ENCODE measurements at regions not wholly inside any gene's neighbourhood (a gene's known extent, or its start where the extent isn't known, plus 50 kb on each side); places are given as distances from the start of the nearest gene placed in this dataset.

DNA sequence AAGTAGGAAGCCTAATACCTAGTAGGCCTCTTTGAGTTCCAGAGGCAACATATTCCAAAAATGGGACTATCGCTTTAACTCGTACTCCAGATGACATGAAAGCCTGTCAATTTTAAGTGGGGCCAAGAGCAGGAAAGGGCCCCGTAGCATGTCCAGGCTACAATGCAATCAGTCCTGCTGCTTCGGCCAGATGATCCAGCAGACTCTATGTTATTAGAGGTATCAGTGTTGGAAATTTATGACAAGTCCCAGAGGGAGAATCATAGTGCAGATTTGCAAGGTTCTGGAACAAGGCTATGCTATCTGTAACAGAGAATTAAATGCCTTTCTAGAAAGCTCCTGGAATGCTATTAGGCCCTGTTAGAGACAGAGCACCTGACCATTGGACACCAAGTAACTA lies 56.7 kb upstream of the SRP9 start:
- TF ChIP-seq CTCF (conservative IDR thresholded peaks at IDR 0.05; ENCODE audit: low read length) (no peak), EZH2phosphoT487 (IDR thresholded peaks at IDR 0.05; ENCODE audit: borderline replicate concordance, low read depth, low read length) (no peak)
- no peak overlapping the region for H3K4me2 ChIP-seq (ENCODE audit: low read length)
- intact Hi-C loops (cut with micrococcal nuclease; ENCODE audit: unreplicated experiment), result no loop called here
- BruUV-seq (replicated peaks), result no TSS peak
- POLR2A ChIA-PET, result interaction anchor here (0.9 kb wide), 1 partner anchor 9 kb away, joined by 6 read pairs; no protein-coding TSS in a partner anchor
- H4K20me1 ChIP-seq (ENCODE audit: insufficient read depth, low read length), result no peaks in the 10 kb centered on the region
- no peaks in the 10 kb centered on the region for H3K9me3 ChIP-seq (ENCODE audit: low read length)
- no peak overlapping the region for H3K4me3 ChIP-seq (ENCODE audit: low read depth, low read length, poor library complexity, severe bottlenecking)
- CTCF ChIA-PET (ENCODE audit: unreplicated experiment), result no interaction called here
- H2AFZ ChIP-seq (ENCODE audit: low read length), result no peak overlapping the region
- no peaks in the 10 kb centered on the region for H3K79me2 ChIP-seq (ENCODE audit: insufficient read depth, low read depth, low read length)
- no peaks in the 10 kb centered on the region for H3K9me2 ChIP-seq (ENCODE audit: insufficient read depth, low read length)
- no peak overlapping the region for H3K27ac ChIP-seq (ENCODE audit: low read depth, low read length, poor library complexity, severe bottlenecking)
- DNase-seq (ENCODE audit: low spot score), result no peak
- no peaks in the 10 kb centered on the region for H3K36me3 ChIP-seq (ENCODE audit: insufficient read depth, low read length)
- H3K4me1 ChIP-seq (ENCODE audit: insufficient read depth, low read length, poor library complexity, severe bottlenecking), result no peaks in the 10 kb centered on the region

GRCh38 chr1:225724251-225724650 lies 53.4 kb upstream of the SRP9 start:
- Histone ChIP-seq H3K4me1 (ENCODE audit: insufficient read depth, low read length, poor library complexity, severe bottlenecking) (no peaks in the 10 kb centered on the region), H3K4me2 (ENCODE audit: low read length) (no peak overlapping the region), H3K4me3 (ENCODE audit: low read depth, low read length, poor library complexity, severe bottlenecking) (no peak overlapping the region), H2AFZ (ENCODE audit: low read length) (no peak overlapping the region), H3K27ac (ENCODE audit: low read depth, low read length, poor library complexity, severe bottlenecking) (no peak overlapping the region), H4K20me1 (ENCODE audit: insufficient read depth, low read length) (no peaks in the 10 kb centered on the region), H3K79me2 (ENCODE audit: insufficient read depth, low read depth, low read length) (no peaks in the 10 kb centered on the region), H3K9me2 (ENCODE audit: insufficient read depth, low read length) (no peaks in the 10 kb centered on the region), H3K9me3 (ENCODE audit: low read length) (no peaks in the 10 kb centered on the region), H3K36me3 (ENCODE audit: insufficient read depth, low read length) (no peaks in the 10 kb centered on the region)
- ChIA-PET CTCF (ENCODE audit: unreplicated experiment) (no interaction called here), POLR2A (interaction anchor here (0.5 to 0.6 kb wide), 2 partner anchors 211 to 1339 kb away, joined by 3 to 4 read pairs; no protein-coding TSS in a partner anchor)
- intact Hi-C loops (cut with micrococcal nuclease; ENCODE audit: unreplicated experiment), result no loop called here
- BruUV-seq (replicated peaks), result no TSS peak
- TF ChIP-seq EZH2phosphoT487 (IDR thresholded peaks at IDR 0.05; ENCODE audit: borderline replicate concordance, low read depth, low read length) (no peak), CTCF (conservative IDR thresholded peaks at IDR 0.05; ENCODE audit: low read length) (no peak)
- DNase-seq (ENCODE audit: low spot score), result no peak
